ENCODE measurements at regions not wholly inside any gene's neighbourhood (a gene's known extent, or its start where the extent isn't known, plus 50 kb on each side); places are given as distances from the start of the nearest gene placed in this dataset.

GRCh38 chrX:21153033-21153432 is 221.2 kb upstream of the CNKSR2 start:
- no peaks in the 10 kb centered on the region for H3K36me3 Mint-ChIP-seq
- Histone ChIP-seq H3K9ac (no peak overlapping the region), H3K4me2 (no peak overlapping the region), H3K9me3 (ENCODE audit: low read depth) (peaks cover 6% of the 10 kb centered on the region), H3K4me3 (no peak overlapping the region), H3K27me3 (no peaks in the 10 kb centered on the region), H4K20me1 (ENCODE audit: low read depth) (no peaks in the 10 kb centered on the region), H3K36me3 (no peaks in the 10 kb centered on the region), H3K27ac (no peak overlapping the region), H3K4me1 (no peaks in the 10 kb centered on the region), H3F3A (ENCODE audit: low read depth) (no peaks in the 10 kb centered on the region), H3K79me2 (ENCODE audit: low read depth) (no peaks in the 10 kb centered on the region), H2AFZ (replicated peaks) (no peak overlapping the region)
- no peak overlapping the region for H3K27ac Mint-ChIP-seq
- H3K9me3 Mint-ChIP-seq: no peaks in the 10 kb centered on the region
- TF ChIP-seq EZH2phosphoT487 (IDR thresholded peaks at IDR 0.05) (no peak), EZH2 (IDR thresholded peaks at IDR 0.05) (no peak), CTCF (IDR thresholded peaks at IDR 0.05) (no peak)
- H3K4me1 Mint-ChIP-seq: peaks cover 3% of the 10 kb centered on the region
- no peaks in the 10 kb centered on the region for H3K27me3 Mint-ChIP-seq (ENCODE audit: insufficient read depth, low read depth)
- no peak for DNase-seq (ENCODE audit: low spot score)
- H3K4me3 Mint-ChIP-seq: no peak overlapping the region

- no peaks in the 10 kb centered on the region for H3K79me2 ChIP-seq (ENCODE audit: low read depth)
- no peaks in the 10 kb centered on the region for H3K36me3 ChIP-seq
- Mint-ChIP-seq H3K27ac (no peak overlapping the region), H3K4me1 (peaks cover 3% of the 10 kb centered on the region), H3K9me3 (no peaks in the 10 kb centered on the region), H3K27me3 (ENCODE audit: insufficient read depth, low read depth) (no peaks in the 10 kb centered on the region), H3K36me3 (no peaks in the 10 kb centered on the region), H3K4me3 (no peak overlapping the region)
- H3K9ac ChIP-seq: no peak overlapping the region
- H2AFZ ChIP-seq (replicated peaks): no peak overlapping the region
- H3K4me1 ChIP-seq: no peaks in the 10 kb centered on the region
- no peaks in the 10 kb centered on the region for H4K20me1 ChIP-seq (ENCODE audit: low read depth)
- no peak overlapping the region for H3K27ac ChIP-seq
- H3K4me3 ChIP-seq: no peak overlapping the region
- TF ChIP-seq CTCF (IDR thresholded peaks at IDR 0.05): no peak
- no peak for TF ChIP-seq EZH2phosphoT487 (IDR thresholded peaks at IDR 0.05)
- no peak for TF ChIP-seq EZH2 (IDR thresholded peaks at IDR 0.05)
- H3K9me3 ChIP-seq (ENCODE audit: low read depth): peaks cover 6% of the 10 kb centered on the region
- H3K27me3 ChIP-seq: no peaks in the 10 kb centered on the region
- H3F3A ChIP-seq (ENCODE audit: low read depth): no peaks in the 10 kb centered on the region
- no peak overlapping the region for H3K4me2 ChIP-seq
- DNase-seq (ENCODE audit: low spot score): no peak
Measured at GRCh38 chrX:21153503-21153902, 220.7 kb upstream of the CNKSR2 start.

- Histone ChIP-seq H3K36me3 (no peaks in the 10 kb centered on the region), H3K79me2 (ENCODE audit: low read depth) (no peaks in the 10 kb centered on the region), H4K20me1 (ENCODE audit: low read depth) (no peaks in the 10 kb centered on the region), H3K27me3 (no peaks in the 10 kb centered on the region), H3K4me2 (no peak overlapping the region), H3K4me1 (no peaks in the 10 kb centered on the region), H3K27ac (no peak overlapping the region), H3F3A (ENCODE audit: low read depth) (no peaks in the 10 kb centered on the region), H2AFZ (replicated peaks) (no peak overlapping the region), H3K4me3 (no peak overlapping the region), H3K9ac (no peak overlapping the region), H3K9me3 (ENCODE audit: low read depth) (no peaks in the 10 kb centered on the region)
- H3K36me3 Mint-ChIP-seq: no peaks in the 10 kb centered on the region
- peaks cover 3% of the 10 kb centered on the region for H3K4me1 Mint-ChIP-seq
- no peak for DNase-seq (ENCODE audit: low spot score)
- H3K27ac Mint-ChIP-seq: no peak overlapping the region
- TF ChIP-seq CTCF (IDR thresholded peaks at IDR 0.05): no peak
- TF ChIP-seq EZH2 (IDR thresholded peaks at IDR 0.05): no peak
- no peak for TF ChIP-seq EZH2phosphoT487 (IDR thresholded peaks at IDR 0.05)
- H3K27me3 Mint-ChIP-seq (ENCODE audit: insufficient read depth, low read depth): no peaks in the 10 kb centered on the region
- no peak overlapping the region for H3K4me3 Mint-ChIP-seq
- no peaks in the 10 kb centered on the region for H3K9me3 Mint-ChIP-seq
Measured at GRCh38 chrX:21155916-21156315, 218.3 kb upstream of the CNKSR2 start.

- Histone ChIP-seq H3K27ac (no peak overlapping the region), H3K4me2 (no peak overlapping the region)
- no peak overlapping the region for H3K27ac Mint-ChIP-seq
Measured at GRCh38 chrX:21156632-21157031, 217.6 kb upstream of the CNKSR2 start.

More at GRCh38 chrX:21156632-21157031, 217.6 kb upstream of the CNKSR2 start:
- no peaks in the 10 kb centered on the region for H3F3A ChIP-seq (ENCODE audit: low read depth)
- Mint-ChIP-seq H3K9me3 (no peaks in the 10 kb centered on the region), H3K27me3 (ENCODE audit: insufficient read depth, low read depth) (no peaks in the 10 kb centered on the region), H3K4me3 (no peak overlapping the region), H3K36me3 (no peaks in the 10 kb centered on the region), H3K4me1 (peaks cover 3% of the 10 kb centered on the region)
- no peaks in the 10 kb centered on the region for H3K4me1 ChIP-seq
- no peaks in the 10 kb centered on the region for H3K79me2 ChIP-seq (ENCODE audit: low read depth)
- no peaks in the 10 kb centered on the region for H3K9me3 ChIP-seq (ENCODE audit: low read depth)
- H3K27me3 ChIP-seq: no peaks in the 10 kb centered on the region
- TF ChIP-seq CTCF (IDR thresholded peaks at IDR 0.05): no peak
- TF ChIP-seq EZH2phosphoT487 (IDR thresholded peaks at IDR 0.05): no peak
- no peak for TF ChIP-seq EZH2 (IDR thresholded peaks at IDR 0.05)
- no peak overlapping the region for H3K4me3 ChIP-seq
- H2AFZ ChIP-seq (replicated peaks): no peak overlapping the region
- no peaks in the 10 kb centered on the region for H4K20me1 ChIP-seq (ENCODE audit: low read depth)
- DNase-seq (ENCODE audit: low spot score): no peak
- no peak overlapping the region for H3K9ac ChIP-seq
- no peaks in the 10 kb centered on the region for H3K36me3 ChIP-seq
